Spleen (tissue), 7 donors: ENCODE measurements at regions not wholly inside any gene's neighbourhood (a gene's known extent, or its start where the extent isn't known, plus 50 kb on each side); places are given as distances from the start of the nearest gene placed in this dataset.

Source experiments
- CTCF ChIP-seq, 11 experiments: fragments of 200-600 bp in 7 of 11; fragments of 450-650 bp in 4 of 11; sonication (generic) in 4 of 11; IDR thresholded peaks in 8 of 11; conservative IDR thresholded peaks in 3 of 11; 1 replicate in 7 of 11; 2 replicates in 4 of 11; pipeline versions ENCODE4 v1.4.0 to v1.8.0; 2016 to 2021; ENCODE audit warnings: antibody characterized with exemption in 11 of 11, inconsistent platforms in 4 of 11, mild to moderate bottlenecking in 1 of 11
- POLR2A ChIP-seq, 3 donors: fragments of 450-650 bp; IDR thresholded peaks; one replicate each; pipeline ENCODE4 v1.5.1; 2017; ENCODE audit warnings: antibody characterized with exemption in 3 of 3, mild to moderate bottlenecking in 1 of 3
- POLR2AphosphoS5 ChIP-seq, 3 donors: sonication (generic); formaldehyde crosslinking; IDR thresholded peaks; one replicate each; pipeline ENCODE4 v1.5.1; 2017; ENCODE audit warnings: antibody characterized with exemption in 3 of 3
- donor health status: DM: no; HTN: no; CAD: no; lungs with moderate emphysema.
- donor health status: DM: no; HTN: no; CAD: no.
- donor health status: DM: no; HTN: no; CAD: no.

GRCh38 chr17:71872843-71873485 lies 247.9 kb upstream of the SOX9 start:
- TF ChIP-seq POLR2A (IDR thresholded peaks at IDR 0.05) (no peak), POLR2AphosphoS5 (IDR thresholded peaks at IDR 0.05) (no peak), CTCF (IDR thresholded peaks at IDR 0.05 in 8 of 11, conservative IDR thresholded peaks at IDR 0.05 in 3 of 11) (no peak)
